Activated effector memory CD4-positive, alpha-beta T cell treated with anti-CD3 and anti-CD28 coated beads, Interleukin-2, amount 50 U/mL, for 16 hours (primary cell): ENCODE measurements at regions not wholly inside any gene's neighbourhood (a gene's known extent, or its start where the extent isn't known, plus 50 kb on each side); places are given as distances from the start of the nearest gene placed in this dataset.
A peak's percentile ranks its signal among the peaks of the same experiment; 100 is the strongest.

ENCODE experiments used
- DNase-seq: peaks from one replicate; pipeline ENCODE4 v3.0.0-alpha.2; 2020

DNA sequence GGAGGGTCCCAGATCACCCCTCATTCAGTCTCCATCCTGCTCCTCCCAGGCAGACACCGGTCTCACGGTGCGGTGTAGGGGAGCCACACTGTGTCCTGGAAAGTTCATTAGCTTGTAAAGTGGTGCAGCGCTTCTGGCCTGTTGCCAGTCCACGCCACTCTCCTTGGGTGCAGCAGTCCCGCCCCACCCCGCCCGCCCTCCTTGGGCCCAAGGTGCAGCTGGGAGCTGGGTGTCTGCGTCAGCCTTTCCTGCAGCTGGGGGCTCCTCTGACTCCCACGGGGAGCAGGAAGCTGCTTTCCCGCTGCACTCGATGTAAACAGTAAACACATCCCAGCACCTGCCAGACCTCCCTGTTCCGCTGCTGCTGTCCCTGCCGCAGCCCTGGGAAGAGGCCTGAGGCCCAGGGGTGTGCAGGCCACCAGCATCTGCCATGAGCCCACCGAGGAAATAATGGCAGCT lies 53.8 kb upstream of the ASB18 start:
- DNase-seq: peak; percentile 38

DNA sequence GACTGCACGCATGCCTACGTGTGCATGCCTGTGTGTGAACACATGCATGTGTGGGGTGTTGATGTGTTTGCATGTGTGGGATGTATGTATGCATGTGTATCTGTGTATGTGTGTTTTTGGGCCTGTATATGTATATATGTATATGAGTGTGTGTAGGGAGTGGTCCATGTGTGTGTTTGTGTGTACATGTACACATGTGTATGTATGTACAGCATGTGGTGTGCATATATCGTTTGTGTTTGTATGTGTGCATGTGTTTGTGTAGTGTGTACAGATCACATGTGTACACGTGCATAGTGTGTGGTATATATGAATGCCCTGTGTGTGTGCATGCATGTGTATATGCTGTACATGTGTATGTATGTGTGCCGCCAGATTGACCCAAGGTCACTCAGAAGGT lies 54.2 kb upstream of the ASB18 start:
- no peak for DNase-seq

DNA sequence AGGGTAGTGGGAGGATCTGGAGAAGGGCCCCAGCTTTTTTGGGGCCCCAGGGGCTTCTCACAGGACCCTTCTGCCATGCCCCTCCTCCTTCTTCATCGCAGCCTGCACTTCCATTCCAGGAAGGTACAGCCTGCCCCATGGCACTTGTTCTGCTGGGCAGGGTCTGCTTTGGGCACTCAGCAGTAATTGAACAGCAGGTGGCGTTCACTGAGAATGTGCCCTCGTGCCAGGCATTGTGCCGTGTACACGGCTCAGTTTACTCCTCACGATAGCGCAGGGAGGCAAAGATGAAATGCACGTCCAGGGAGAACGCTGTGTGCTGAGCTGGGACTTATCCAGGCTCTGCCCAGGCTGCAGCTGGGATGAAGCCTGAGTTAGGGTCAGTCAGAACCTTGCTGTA lies 54.8 kb upstream of the ASB18 start:
- peak; percentile 56 for DNase-seq

DNA sequence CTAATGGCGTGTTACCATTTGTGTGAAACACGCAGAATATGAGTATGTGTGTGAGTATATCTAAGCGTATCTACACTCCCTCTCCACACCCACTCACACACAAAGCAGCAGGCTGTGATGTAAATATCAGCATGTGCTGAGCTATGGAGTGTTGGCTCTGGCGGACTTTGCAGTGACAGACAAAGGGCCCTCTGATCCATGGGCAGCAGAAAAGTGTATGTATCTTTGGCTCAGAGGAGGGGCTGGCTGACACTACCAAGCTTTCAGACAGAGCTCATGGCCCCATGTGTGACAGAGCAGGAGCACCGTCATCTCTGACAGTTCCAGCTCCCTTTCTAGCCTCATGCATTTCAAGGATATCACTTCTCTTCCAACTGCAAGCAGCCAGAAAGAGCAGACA lies 57.2 kb upstream of the ASB18 start:
- no peak for DNase-seq

DNA sequence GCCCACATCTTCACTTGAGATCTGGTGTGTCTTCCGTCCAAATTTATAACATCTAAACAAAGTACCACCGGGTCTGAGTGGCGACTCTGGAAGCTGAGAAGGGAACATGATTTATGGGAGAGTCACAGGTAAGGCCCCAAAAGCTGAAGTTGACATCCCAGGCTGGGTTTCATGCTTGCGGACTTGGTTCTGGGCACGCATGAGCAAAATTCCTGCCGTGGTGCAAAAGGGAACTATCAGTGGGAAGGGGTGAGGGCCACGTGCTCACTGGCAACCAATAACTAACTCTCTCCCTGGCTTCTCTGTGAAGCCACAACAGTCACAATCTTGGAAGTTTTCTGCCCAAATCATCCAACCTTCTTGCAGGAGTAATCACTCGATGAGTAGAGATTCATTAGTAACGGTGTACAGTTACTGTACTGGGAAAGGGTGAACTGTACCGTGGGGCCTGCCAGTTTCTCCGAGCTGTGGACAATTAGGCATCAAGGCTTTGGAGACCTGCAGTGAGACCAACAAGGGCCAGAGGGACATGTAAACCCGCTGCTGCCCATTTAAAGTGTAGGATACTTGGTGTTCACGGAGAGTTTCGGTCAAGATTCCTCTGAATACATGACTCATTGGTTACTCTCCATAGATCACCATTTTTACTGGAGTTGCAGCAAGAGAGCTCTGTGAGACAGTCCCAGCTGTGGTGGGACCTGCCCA lies 69.4 kb upstream of the ASB18 start:
- DNase-seq: no peak

DNA sequence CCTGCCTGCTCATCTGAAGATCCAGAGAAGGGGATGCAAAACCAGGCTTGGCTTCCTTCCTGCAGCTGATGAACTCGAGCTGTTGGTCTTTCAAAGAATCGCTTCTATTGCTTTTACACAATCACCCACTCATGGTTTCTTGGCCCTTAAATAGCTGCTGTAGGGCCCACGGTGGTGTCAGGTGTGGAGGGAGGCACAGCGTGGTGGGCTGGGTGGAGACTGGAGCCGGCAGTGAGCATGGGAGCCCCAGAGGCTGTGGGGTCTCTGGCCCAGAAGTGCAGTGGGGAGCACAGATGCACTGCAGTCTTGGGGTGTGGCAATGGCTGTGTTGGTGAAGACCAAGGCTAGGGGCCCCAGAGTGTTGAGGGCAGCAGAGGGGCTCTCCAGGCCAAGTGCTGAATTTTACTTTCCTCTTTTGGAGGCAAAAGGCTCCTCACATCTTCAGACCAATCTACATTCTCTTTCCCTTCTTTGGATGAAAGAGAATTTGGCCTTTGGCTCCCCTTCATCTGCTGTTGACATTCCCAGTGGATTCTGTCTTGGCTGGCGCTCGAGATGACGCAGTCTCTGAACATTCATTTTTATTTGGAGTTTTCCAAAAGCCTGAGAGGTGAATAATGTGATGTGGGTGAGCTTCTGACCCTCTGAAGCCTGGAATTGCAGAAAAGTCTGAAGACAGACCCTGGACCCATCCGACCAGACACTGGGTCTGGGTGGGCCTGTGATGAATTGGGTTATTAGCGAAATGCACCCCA lies 70.1 kb upstream of the ASB18 start:
- DNase-seq: no peak

DNA sequence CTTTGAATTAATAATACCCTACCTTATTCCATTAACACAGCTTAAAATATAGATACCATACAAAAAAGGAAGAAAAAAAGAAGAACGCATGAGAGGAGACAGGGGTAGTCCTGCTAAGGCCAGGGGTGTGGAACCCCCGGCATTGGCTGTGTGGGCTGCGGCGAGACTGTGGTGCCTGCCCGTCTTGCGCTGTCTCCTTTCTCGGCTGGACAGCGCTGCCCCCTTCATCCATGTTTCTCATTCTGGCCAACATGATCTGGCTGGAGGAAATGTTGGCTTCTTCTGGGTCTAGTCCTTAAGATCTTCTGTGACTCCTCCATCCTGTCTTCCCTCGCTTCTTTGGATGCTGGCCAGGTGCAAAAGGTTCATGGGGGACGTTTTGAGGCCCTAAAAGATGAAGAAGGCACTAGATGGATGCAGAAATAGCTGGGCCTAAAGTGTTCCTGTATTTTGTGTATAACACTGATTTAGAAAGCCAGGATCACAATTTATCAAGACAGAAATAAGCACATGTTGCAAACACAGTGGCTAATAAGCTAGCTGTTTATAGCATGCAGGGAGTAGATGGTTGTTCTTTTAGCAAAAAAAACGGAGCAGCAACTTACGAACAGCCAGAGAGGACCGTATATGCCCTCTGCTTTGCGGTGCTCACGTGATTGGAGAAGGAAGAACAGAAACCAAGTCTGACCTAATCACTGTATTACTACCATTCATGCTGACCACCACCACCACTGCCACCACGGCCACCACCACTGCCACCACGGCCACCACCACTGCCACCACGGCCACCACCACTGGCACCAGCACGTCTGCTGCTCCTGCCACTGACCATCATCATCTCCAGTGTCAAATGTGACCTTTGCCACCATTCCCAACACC lies 71.7 kb upstream of the ASB18 start:
- DNase-seq: no peak

DNA sequence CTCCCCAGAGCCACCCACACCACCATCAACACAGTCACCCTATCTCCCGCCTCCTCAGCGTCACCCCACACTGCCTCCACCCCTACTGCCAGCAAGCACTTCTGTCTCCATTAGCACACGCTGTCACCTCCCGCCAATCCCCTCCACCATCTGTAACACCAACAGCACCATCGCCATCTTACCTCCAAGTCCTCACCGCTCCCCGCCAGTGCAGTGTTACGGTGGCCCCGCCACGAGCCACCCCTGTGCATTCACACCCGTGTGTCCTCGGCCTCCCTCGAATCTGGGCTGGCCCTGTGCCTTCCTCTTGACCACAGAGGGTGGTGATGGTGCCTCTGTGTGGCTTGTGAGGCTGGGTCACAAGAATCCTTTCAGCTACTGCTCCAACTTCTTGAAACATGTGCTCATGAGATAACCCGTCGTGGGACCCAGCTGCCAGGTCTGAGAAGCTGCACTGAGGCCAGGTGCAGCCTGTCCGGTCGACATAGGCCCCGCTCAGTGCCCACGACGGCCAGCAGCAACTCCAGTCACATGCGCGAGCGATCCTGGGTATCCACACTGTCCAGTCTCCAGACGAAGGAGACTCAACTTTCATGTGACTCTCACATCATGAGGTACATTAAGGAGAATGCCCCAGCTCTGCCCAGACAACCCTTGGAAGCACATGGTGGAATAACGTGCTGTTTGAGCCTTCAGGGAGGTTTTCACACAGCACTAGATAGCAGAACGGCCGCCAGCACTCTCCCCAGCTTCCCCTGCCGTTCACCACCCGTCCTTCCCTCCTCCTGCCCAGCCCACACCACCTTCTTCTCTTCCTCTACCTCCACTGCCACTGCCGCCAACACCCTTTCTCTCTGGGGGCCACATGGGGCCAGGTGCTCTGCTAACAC lies 72.6 kb upstream of the ASB18 start:
- no peak for DNase-seq

DNA sequence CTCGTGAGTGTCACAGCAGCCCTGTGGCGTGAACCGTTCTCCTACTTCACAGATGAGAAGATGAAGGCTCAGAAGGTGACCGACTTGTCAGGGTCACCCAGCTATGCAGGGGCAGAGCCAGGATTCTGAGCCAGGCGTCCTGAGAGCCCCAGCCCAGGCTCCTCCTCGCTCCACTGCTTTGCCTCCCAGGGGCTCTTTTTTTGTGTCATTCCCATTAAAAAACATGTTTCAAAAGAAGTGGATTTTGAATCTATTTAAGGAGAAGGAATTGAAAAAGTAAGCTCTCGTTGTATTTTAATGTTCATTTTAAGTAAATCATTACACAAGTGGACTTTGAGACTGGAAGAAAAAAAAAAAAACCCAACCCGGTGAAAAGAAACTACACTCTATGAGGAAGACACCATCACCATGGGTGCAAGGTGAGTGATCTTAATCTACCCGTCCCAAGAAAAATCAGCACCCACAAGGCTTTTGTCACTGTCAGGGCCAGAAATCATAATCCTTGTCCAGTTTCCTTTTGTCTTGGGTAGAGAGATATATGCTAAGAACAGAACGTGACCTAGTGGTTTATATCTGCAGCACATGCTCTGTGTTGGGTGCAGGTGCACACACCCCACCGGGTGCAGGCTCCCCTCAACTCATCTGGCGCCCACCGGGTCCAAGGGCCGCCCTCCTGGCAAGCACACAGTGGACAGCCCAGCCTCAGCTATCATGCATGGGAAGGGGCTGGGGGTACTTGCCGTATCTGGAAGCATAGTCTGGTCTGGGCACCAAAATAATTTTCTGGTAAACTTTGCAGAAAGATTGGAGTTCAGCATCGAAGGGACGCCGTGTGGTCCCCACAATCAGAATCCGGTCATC lies 73.5 kb upstream of the ASB18 start:
- no peak for DNase-seq

DNA sequence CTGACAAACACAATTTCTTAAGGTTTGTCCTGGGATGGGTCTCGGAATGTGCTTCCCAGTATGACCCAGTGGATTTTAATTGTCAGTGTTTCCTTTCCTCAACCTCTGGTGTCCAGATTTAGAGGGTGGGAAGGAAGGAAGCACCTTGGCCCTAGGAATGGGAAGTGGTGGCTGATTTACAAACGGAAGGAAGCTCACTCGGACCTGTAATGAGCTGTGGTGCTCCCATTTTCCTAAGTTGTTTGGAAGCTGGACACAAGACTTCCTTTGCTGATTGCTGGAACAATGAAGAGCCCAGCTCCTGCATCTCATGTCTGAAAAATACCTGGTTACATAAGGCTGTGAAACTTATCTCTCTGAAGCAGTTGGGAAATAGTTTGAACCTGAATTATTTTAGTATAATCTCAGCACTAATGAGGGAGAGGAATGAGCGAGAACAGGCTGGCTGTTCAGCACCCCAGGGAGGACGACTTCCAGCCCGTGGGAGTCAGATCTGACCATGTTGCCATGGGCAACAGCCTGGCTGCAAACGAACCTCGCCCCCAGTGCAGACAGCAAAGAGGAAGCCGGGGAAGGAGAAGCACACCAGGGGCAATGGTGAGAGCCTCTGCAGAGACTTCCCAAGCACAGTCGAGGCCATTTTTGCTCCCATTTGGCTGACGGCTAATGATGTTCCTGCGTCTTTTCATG lies 74.4 kb upstream of the ASB18 start:
- no peak for DNase-seq

DNA sequence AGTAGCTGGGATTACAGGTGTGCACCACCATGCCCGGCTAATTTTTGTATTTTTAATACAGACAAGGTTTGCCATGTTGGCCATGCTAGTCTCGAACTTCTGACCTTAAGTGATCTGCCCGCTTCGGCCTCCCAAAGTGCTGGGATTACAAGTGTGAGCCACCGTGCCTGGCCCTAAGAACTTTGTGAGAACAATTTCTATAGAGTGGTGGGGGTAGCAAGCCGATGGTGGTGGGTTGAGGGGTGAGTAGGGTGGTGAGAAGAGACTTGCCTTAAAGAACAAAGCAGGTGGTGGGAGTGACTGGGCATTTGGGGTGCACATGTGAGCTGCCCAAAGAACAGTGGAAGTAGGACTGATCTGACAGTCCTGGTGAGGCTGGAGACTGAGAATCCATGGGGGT lies 76.0 kb upstream of the ASB18 start:
- no peak for DNase-seq

DNA sequence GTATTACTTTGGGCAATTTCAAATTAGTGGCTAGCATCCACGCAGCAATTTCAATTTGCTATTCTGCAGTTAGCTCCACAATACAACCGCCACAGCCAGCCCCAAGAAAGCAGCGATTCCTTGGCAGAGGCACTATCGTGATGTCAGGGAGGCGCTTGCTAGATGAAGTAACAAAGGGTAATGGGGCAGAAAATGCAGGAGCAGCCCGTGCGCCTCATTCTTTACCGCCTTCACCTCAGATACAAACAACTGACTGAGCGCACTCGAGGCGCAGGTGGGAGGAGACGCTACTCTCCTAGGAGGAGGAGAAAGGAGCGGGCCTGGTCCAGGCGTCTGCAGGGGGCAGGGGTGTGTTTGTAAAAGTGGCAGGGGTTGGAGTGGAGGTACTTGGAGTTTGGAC lies 76.9 kb upstream of the ASB18 start:
- DNase-seq: no peak

DNA sequence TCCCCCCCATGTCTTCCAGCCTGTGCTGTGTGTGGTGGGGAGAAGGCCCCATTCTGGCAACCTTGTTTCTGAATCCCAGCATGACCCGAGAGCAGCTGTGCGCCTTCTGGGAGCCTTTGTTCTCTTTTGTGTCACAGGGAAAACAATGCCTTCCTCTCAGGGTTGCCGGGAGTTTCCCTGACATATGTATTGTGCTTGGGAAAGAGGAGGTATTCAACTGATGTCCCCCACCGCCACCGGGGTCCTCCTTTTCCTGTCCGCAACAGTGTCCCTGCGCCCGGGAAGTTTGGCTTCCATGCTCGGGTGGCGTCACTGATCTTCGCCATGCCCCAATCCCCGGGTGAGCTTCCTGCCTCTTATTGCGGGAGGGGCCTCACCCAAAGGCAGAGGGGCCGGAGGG lies 77.5 kb upstream of the ASB18 start:
- DNase-seq: no peak

DNA sequence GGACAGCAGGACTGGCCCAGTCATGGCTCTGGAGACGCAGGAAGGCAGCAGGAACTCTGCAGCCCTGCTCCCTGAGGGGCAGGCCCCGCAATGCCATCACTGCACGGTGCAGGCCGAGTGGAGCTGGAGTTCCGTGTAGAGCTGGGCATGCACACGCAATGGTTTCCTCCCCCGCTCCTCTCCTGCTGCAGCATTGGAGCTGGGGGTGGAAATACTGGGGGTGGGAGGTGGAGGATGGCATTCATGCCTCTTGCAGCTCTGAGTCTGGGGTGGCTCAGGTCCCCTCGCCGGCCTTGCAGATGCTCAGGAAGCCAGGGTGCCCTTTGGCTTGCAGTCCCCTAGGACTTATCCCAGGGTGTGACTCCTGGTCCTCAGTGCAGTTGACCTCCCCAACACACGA lies 78.3 kb upstream of the ASB18 start:
- no peak for DNase-seq

DNA sequence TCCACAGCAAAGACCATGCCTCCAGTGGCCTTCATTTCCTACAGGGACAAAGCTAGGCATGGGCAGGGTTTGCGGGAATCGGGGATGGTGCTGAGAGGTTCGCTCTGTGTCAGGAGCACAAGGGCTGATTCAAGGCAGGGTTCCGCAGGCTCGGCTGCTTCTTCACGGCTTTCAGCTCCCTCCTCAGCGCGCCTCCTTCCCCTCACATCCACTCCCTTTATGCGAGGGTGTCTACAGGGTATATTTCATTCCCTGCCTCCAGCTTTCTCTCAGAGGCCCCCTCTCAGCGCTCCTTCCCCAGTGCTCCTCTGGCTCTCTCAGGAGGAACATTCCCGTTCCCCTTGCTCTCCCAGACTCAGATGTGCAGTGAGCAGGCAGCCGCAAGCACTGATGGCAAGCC lies 78.7 kb upstream of the ASB18 start:
- DNase-seq: no peak

DNA sequence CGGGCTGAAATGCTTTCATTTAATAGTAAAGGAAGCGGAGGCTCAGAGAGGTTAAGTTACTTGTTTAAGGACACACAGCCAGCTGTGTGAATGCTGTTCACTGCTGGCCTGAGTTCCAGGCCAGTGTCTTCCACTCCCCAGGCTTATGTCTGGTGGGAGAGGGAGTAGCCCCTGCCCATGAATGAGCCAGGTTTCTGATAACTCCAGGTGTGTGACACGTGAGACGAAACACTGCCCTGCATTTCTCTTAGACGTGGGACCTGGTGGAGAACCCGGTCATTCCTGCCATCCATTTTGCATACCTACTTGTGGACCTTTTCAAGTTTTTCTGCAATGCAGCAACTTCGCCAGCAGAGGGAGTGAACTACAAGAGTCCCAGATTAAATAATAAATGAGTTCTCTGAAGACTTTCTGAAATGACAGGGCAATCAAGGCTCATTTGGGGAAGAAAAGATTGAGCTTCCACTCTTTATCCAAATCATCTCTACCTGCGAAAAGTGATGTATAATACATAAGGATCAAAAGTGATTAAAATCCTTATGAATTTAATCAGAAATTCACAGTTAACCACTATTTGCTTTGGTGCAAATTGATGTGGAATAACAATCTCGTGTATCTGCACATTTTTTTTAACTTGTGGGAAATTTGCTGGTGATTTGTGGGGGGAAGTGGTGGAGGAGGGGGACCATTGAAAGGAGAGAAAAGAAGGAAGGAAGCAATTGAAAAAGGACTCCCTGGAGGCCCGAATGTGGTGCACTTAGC lies 79.4 kb upstream of the ASB18 start:
- peak; percentile 78 for DNase-seq

DNA sequence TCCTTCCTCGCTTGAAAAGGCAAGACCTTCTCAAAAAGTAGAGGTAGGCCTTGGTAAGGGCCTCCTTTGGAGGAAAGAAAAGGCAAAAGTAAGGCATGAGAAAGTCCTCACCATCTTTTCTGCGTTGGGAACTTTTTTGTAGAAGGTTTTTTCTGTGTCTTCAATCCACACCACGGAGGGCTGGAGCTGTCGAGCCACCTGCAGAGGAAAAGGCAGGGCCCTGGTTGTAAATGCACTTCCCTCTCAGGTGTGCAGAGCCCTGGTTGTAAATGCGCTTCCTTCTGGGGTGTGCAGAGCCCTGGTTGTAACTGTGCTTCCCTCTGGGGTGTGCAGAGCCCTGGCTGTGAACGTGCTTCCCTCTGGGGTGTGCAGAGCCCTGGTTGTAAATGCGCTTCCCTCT lies 80.2 kb upstream of the ASB18 start:
- no peak for DNase-seq

DNA sequence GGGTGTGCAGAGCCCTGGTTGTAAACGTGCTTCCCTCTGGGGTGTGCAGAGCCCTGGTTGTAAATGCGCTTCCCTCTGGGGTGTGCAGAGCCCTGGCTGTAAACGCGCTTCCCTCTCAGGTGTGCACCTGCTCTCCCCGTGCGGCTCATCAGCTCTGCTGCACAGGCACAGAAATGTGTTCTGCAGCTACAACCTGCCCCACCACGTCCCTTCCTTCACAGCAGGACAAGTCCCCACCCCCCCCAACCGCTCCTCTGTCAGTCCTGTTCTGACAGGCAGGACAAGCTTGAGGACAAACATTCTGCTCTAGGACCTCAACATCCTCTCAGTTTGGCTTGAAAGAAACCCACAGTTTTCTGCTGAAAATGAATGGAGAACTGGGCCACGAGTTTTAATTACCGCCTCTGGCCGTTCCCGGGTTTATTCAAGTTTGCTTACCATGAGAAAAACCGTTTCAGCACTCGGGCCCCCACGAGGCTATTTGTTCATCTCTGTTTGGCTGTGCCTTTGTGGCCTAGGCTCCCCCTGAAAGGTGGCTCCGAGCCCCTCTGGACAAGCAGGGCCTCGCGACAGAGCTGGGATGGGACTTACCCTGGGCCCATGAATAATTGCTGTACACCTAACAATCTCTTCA lies 81.0 kb upstream of the ASB18 start:
- DNase-seq: no peak

DNA sequence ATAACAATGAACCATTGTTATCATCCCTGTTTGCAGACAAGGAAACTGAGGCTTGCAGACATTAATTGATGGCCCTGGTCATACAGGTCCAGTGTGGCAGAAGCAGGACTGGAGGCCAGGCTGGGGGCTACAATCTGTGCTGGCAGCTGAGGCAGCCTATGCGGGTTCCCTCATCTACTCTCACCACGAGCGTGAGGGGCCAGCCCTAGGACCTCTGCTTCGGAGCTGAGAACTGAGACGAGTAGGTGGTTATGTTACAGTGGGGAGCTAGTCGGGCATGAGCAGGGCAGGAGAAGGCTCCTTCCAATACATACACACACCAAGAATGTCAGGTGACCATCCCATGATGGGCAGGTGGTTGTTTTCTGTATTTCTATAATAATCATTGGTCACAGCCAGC lies 82.2 kb upstream of the ASB18 start:
- DNase-seq: no peak

DNA sequence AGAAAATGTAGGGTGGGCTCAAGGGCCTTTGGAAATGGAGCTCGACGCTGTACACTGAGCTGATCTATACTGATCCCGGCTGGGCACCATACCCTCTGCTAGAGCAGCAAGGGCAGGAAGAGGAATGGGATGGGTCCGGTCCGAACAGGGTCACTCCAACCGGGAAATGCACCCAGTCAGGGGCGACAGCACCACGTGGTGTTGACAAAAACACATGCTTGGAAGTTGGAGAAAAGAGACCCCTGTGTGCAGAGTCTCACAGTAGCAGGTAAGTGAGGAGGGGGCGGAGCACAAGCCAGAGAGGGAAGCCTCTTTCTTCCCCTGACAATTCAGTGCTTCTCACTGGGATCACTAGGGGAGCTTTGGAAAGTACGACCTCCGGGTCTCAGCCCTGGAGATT lies 84.1 kb upstream of the ASB18 start:
- DNase-seq: no peak
